HPDE6-E6E7 (cell line): ENCODE measurements at regions not wholly inside any gene's neighbourhood (a gene's known extent, or its start where the extent isn't known, plus 50 kb on each side); places are given as distances from the start of the nearest gene placed in this dataset.
A peak's percentile ranks its signal among the peaks of the same experiment; 100 is the strongest.

Source experiments
- DNase-seq: peaks from one replicate; pipeline ENCODE4 v3.0.0; 2011; ENCODE audit warnings: missing footprints; ENCODE audit errors: extremely low spot score

- no peak for DNase-seq
Observed at GRCh38 chr7:41832941-41833340, 130.1 kb upstream of the INHBA start.

DNA sequence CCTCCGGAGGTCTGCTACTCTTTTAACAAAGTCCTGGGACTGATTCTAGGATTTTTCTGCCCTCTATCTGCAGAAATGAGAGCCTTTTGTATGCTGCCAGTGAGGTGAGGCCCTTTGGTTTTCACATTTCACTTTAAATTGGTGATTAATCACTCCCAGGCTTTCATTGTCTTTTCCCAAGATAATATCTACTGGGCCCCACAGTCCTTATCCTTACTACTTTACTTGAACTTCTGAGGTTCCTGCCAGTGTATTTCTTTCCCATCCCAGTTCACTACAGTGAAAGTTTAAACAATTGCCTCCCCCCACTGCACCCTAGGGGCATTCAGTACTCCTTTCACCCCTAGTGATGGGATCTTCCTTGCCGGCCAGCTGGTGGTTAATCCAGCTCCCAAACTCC lies 127.4 kb upstream of the INHBA start:
- DNase-seq, result no peak

- no peak for DNase-seq
Observed at GRCh38 chr7:41828911-41829310, 126.0 kb upstream of the INHBA start.

DNA sequence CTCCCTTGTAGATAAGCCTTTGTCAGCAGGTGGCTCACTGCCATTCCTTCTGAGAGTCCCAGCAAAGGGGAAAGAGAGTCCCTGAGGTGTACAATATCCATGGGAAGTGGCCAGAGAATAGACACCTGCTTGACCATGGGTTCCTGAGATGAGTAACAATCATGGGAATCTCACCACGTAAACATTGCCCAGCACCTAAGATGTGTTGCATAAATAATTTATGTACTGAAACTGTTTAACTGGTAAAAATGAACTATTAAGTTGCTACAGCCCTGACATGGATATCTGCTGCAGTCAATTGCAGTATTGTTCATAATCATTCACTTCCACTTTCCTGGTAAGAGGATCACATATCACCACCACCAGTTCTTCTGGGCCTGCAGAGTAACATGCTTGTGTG lies 123.8 kb upstream of the INHBA start:
- DNase-seq, result no peak

GRCh38 chr7:41825927-41826480 lies 123.1 kb upstream of the INHBA start:
- DNase-seq, result no peak

DNA sequence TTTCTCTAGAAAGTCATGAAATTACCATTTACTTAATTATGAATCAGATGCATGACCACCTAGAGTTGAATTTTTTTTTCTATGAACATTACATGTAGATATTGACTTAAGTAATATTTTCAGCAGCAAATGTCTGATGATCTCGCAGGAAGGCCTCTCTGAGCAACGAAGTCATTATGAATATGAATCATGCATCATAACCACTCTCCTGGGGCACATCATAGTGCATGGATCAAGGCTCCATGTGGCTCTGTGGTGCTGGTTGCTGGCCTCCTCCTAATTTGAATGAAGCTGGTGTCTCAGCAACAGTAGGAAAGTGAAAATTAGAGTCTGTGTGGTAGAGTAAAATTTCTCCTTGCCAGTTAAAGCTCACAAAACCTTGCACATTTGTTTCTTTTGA lies 121.4 kb upstream of the INHBA start:
- no peak for DNase-seq

- no peak for DNase-seq
Observed at GRCh38 chr7:41822259-41822817, 119.4 kb upstream of the INHBA start.

DNA sequence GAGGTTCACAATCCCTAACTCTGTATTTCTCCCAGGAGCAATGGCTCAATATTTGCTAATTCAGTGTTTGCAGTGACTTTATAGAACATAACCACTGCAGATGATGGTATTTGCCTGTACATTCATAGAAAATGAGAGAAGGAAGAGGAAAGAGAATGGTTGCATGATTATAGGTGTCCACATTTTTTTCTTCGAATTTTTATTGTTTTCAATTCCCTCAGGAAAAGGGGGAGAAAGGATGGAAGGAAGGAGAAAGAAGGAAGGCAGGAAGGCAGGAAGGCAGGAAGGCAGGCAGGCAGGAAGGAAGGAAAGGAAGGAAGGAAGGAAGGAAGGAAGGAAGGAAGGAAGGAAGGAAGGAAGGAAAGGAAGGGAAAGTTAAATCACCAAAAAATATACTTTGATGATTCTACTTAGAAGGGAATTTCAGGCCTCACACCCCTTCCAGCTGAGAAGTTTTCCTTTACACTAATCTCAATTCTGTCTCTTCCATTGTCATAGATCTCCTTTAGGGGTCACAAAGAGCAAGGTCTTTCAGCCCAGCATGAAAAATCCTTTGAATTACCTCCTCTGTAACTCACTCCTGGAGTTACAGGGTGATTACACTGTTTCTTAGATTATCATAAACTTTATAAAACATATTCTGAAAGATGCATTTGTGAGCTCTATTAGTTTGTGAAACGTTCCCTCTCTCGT lies 118.8 kb upstream of the INHBA start:
- no peak for DNase-seq

DNA sequence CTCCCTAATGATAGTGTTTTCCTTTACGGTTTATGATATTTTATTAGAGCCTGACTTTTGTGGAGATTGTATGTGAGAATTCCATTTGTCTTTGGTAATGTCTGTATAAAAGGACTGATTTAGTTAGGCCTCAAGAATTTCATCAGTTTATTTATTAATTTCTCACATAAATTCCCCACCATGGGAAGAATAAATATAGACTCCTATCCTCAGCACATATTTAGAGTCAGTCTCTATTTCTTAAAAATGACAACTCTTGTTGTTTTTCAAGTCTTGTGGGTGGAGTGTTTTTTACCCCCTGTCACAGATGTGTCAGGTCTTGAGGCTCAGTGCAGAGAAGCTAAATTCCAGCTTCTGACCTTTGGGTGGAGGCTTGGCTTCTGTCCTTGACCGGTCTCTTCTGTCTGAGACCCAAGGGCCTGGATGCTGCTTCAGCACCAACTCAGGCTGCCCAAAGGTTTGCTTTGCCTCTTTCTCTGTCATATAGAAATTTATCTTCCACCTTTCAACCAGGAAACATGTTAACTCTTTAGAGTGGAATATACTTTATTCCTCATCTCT lies 117.3 kb upstream of the INHBA start:
- no peak for DNase-seq

DNA sequence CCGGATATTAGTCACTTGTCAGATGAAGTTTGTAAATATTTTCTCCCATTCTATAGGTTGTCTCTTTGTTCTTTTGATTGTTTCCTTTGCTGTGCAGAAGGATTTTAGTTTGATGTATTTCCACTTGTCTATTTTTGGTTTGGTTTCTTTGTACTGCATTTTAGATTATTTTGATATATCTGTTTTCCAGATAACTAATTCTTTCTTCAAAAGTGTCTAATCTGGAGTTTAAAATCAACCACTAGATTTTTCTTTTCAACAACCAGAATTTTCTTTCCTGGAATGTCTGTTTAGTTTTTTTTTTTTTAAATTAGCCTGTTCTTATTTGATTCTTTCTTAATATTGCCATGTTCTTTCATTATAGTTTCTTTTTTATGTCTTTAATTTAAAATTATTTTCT lies 116.8 kb upstream of the INHBA start:
- DNase-seq, result no peak

DNA sequence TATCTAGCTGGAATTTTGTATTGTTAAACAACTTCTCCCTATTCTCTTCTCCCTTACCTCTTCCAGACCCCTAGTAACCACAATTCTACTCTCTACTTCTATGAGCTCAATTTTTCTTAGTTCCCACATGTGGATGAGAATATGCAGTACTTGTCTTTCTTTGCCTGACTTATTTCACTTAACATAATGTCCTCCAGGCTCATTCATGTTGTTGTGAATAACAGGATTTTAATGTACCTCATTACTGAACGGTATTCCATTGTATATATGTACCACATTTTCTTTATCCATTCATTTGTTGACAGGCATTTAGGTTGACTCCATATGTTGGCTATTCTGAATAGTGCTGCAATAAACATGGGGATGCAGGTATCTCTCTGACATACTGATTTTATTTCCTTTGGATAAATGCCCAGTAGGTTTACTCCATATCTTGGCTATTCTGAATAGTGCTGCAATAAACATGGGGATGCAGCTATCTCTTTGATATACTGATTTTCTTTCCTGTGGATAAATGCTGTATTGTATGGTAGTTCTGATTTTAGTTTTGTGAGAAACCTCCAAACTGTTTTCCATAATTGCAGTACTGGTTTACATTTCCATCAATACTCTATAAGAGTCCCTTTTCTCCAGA lies 116.0 kb upstream of the INHBA start:
- no peak for DNase-seq

DNA sequence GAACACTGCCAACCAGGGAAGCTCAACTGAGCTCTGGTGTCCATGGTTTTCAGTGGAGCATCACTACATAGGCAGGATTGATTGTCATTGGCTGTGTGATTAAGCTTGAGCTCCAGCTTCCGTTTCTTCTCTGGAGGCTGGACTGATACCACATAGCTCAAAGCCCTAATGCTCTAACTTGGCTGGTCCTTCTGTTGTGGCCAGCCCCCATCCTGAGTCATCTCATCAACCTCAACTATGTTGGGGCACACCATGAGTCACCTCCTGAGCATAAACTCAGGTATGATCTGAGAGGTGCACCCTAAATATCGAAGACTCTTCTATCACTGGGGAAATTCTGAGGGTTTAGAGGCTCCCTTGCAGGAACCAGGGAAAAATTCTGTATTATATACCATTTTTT lies 114.5 kb upstream of the INHBA start:
- peak; percentile 28 for DNase-seq

DNA sequence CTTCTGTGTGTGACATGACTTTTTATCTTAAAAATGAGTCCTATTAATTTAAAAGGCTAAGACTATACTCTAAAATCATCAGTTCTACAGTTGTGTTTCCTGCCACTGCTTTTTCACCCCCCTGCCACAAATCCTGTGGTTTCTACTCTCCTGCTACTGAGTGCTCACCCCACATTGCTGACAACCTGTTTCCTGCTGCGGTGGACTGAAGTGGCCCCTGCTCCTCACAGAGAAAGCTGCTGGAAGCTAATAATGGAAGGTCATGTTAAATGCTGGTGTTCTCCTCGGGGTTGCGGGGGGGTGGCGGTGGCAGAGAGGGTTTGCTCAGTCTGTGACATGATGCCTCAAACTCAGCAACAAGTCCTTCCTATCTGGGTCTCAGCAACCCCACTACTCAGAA lies 113.2 kb upstream of the INHBA start:
- DNase-seq, result no peak

DNA sequence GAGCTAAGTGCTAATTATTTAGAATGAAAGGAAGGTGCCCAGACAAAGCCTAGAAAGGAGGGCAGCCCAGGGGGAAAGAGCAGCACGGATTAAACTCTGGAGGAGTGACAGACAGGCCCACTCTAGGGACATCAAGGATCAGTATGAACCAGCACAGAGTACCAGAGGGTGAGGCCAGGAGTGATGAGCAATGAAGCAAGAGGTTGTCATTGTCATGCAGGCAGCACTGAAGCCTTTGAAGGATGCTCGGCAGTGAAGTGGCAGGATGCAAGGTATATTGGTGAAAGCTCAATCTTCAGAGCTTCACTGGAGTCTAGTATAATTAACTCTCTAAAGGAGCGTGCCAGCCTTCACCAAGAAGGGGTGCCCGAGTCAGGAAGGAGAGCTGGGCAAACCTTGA lies 112.0 kb upstream of the INHBA start:
- DNase-seq, result no peak

GRCh38 chr7:41813286-41813685 lies 110.4 kb upstream of the INHBA start:
- DNase-seq, result no peak

DNA sequence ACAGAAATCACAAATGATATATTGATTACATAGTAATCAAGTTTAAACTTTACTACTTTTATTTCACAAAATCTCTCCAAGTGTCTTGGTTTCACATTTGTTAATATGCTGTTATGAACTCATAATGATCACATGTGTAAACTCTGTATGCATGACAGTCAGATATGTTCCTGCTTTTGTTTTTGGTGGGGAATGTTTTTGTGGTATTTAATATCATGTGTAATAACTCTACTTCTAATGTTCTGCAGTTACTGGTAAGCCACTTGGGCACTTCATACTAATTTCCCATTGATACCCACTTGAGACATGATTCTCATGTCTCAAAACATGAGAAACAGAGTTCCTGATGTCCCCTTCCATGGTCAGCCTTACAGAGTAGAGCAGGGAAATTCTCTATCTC lies 109.1 kb upstream of the INHBA start:
- no peak for DNase-seq

DNA sequence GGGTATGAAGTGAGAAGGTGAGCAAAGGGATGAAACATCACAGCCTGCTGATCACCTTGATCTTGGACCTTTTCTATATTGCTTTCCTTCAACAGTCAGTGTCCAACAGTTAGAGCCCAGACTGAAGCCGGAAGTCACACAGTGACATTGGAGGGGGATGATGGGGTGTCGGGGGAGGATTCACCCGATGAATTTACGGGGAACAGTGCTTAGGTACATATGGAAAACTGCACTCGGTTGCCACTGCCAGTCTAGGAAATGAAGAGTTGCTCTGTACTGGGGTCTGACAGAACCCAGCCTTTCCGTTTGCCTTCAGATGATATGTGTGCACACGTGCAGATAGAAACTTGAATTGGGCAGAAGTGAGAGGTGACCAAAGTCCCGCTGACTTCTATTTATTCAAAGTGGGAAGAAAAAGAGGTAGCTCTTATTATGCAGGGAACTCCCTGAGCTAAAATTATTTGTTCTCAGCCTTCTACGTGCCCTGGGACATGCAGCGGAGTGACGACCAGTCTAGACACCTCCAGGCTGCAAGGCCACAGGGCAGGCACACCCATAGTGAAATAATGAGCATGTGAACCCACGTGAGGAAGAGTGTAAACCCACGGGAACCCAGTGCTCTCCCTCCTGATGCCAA lies 107.2 kb upstream of the INHBA start:
- no peak for DNase-seq

GRCh38 chr7:41809529-41809939 lies 106.6 kb upstream of the INHBA start:
- DNase-seq, result no peak

DNA sequence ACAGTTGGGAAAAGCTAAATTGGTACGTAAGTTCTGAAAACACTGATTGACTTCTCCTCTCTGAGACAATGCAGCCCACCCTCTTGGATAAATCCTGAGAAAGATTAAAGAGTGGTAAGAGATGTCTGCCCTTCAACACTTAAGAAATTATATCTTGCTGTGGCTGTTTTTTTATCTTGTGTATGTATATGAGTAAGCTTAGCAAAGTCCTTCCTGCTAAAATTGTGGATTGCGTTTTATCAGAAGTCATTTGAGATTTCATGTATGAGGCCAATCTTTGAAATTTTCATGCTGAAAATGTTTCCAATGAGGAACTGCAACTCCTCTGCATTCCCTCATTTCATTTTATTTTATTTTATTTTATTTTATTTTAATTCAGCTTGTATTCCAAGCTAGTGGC lies 106.2 kb upstream of the INHBA start:
- DNase-seq, result no peak

DNA sequence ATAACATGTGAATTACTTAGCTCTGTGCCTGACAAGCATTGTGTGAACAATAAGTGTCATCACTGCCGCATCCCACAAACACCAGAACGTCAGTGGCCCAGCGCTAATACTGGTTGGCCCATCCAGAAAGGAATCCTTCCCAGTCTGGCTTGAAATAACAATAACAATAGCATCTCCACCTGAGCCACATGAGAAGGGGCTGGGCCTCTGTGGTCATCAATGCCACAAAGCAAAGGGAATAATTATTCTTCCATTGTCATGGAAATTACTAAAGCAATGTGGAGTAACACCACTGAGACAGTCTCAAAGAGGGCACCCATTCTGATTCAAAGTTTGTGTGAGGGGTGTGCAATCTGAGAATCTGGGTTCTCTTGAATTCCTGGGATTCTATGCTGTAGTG lies 105.7 kb upstream of the INHBA start:
- DNase-seq, result no peak

DNA sequence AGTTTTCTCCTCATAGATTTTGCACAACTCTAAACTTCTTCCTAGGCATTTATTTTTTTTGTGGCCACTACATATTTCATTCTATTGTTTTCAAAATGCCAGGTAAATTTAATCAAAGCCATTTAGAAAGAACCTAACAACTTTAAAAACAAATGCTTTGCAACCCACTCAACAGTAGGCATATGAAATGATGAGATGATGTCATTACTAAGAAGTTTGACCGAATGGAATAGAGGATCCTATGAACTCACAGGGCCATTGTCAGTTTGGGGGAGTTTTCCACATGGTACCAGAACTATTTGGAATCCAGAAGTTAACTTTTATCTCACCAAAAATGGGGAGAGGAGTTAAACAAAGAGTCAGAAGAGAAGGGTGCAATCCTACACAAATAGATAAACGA lies 100.7 kb upstream of the INHBA start:
- no peak for DNase-seq

DNA sequence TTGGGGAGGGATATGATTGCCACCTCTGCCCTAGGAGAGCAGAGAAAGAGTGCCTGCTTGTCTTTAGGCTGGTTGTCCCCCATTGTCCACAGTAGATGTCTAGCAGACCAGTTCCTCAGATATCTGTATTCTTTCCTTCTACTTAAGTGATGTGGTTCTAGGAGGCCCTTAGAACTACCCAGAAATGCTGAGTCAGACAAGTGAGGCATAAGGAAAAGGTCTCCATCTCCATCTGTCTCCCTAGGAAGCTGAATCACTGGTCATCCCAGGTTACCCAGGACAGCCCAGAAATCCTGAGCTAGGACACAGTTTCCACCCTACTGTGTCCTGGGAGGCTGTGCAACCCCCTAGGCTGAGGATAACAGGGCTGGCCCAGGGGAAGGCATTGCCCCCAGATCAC lies 93.4 kb upstream of the INHBA start:
- no peak for DNase-seq
